Choroid plexus epithelial cell (primary cell): ENCODE measurements at regions not wholly inside any gene's neighbourhood (a gene's known extent, or its start where the extent isn't known, plus 50 kb on each side); places are given as distances from the start of the nearest gene placed in this dataset.

Experiments
- DNase-seq: peaks from one replicate; pipeline ENCODE4 v3.0.0-alpha.2; 2010; ENCODE audit warnings: low read depth
- H3K4me3 ChIP-seq: 2 replicates; pipeline ENCODE4 v1.5.1; 2011; ENCODE audit warnings: low read depth, mild to moderate bottlenecking, control low read depth, low read length, moderate library complexity
- CTCF ChIP-seq: conservative IDR thresholded peaks from 2 replicates; pipeline ENCODE4 v1.5.1; 2011; ENCODE audit warnings: low read depth, mild to moderate bottlenecking, control low read depth, inconsistent platforms, low read length, moderate library complexity

GRCh38 chrX:14290335-14290734, 239.0 kb upstream of the GLRA2 start:
- DNase-seq: no peak
- no peak overlapping the region for H3K4me3 ChIP-seq
- TF ChIP-seq CTCF: no peak

GRCh38 chrX:14274691-14275090, 245.0 kb upstream of the GEMIN8 start:
- DNase-seq: no peak
- no peak overlapping the region for H3K4me3 ChIP-seq
- TF ChIP-seq CTCF: no peak

- DNase-seq: no peak
- no peak overlapping the region for H3K4me3 ChIP-seq
- no peak for TF ChIP-seq CTCF
Measured at GRCh38 chrX:14267216-14267615, 237.5 kb upstream of the GEMIN8 start.

- TF ChIP-seq CTCF: no peak
- no peak for DNase-seq
- no peak overlapping the region for H3K4me3 ChIP-seq
Measured at GRCh38 chrX:14266705-14267104, 237.0 kb upstream of the GEMIN8 start.

GRCh38 chrX:14243823-14244222, 214.1 kb upstream of the GEMIN8 start:
- no peak overlapping the region for H3K4me3 ChIP-seq
- DNase-seq: no peak
- TF ChIP-seq CTCF: no peak

- TF ChIP-seq CTCF: no peak
- no peak for DNase-seq
- H3K4me3 ChIP-seq: no peak overlapping the region
Measured at GRCh38 chrX:14235004-14235403, 205.3 kb upstream of the GEMIN8 start.

GRCh38 chrX:14232688-14233087, 203.0 kb upstream of the GEMIN8 start:
- H3K4me3 ChIP-seq: no peak overlapping the region
- DNase-seq: no peak
- no peak for TF ChIP-seq CTCF
